Psoas muscle (tissue), 7 donors: ENCODE measurements at regions not wholly inside any gene's neighbourhood (a gene's known extent, or its start where the extent isn't known, plus 50 kb on each side); places are given as distances from the start of the nearest gene placed in this dataset.

Experiments
- ATAC-seq, 4 donors: fragments of 200-7000 bp; cut with Tn5 transposase; one replicate each; pipeline ENCODE4 v1.9.1; 2020; ENCODE audit warnings: moderate library complexity in 3 of 4, mild to moderate bottlenecking in 2 of 4
- DNase-seq, 2 donors: peaks; one replicate each; pipeline ENCODE4 v3.0.0-alpha.2; 2020
- H3K27ac ChIP-seq: fragments of 200-600 bp; one replicate; pipeline ENCODE4 v1.8.0; 2022
- H3K27me3 ChIP-seq, 3 donors: fragments of 200-600 bp in 1 of 3; one replicate each; pipeline versions ENCODE4 v1.6.1 to v1.8.0; 2013 to 2022; ENCODE audit warnings: low read length in 2 of 3, mild to moderate bottlenecking in 2 of 3, moderate library complexity in 1 of 3; ENCODE audit not compliant: insufficient read depth in 3 of 3
- H3K36me3 ChIP-seq, 2 donors: fragments of 200-600 bp in 1 of 2; one replicate each; pipeline versions ENCODE4 v1.6.1 to v1.8.0; 2013 to 2022; ENCODE audit warnings: low read depth in 1 of 2, mild to moderate bottlenecking in 1 of 2, moderate library complexity in 1 of 2; ENCODE audit not compliant: insufficient read depth in 1 of 2
- H3K4me1 ChIP-seq: fragments of 200-600 bp; one replicate; pipeline ENCODE4 v1.8.0; 2022
- H3K4me3 ChIP-seq: fragments of 200-600 bp; one replicate; pipeline ENCODE4 v1.8.0; 2022; ENCODE audit warnings: mild to moderate bottlenecking
- H3K9me3 ChIP-seq: fragments of 200-600 bp; one replicate; pipeline ENCODE4 v1.8.0; 2022
- CTCF ChIP-seq: fragments of 200-600 bp; IDR thresholded peaks from one replicate; pipeline ENCODE4 v1.8.0; 2022; ENCODE audit warnings: antibody characterized with exemption
- WGBS, 3 donors: extraction: QIAGEN DNeasy Blood & Tissue Kit; methylation state at CpG; one replicate each; pipeline versions ENCODE4 v1.1.6 to v1.1.7; 2013; 5-methylcytosine and 5-hydroxymethylcytosine counted together
- intact Hi-C, 2 donors: fragments of 100-400 bp; cut with DNase I; formaldehyde crosslinking; loops; one replicate each; pipeline versions ENCODE4 v1.11.0 to v1.14.2; 2022
- donor health status: healthy with polysubstance abuse.
- donor health status: DM: no; HTN: no; CAD: no; lungs with moderate emphysema.
- donor health status: Bipolar disorder and iron deficiency.
- donor health status: healthy.
- donor health status: DM: yes; HTN: yes; CAD: no.
- donor health status: DM: no; HTN: no; CAD: no.
- donor health status: DM: yes; HTN: yes; CAD: no.

GRCh38 chr21:40967771-40968170 lies 120.8 kb upstream of the DSCAM start:
- TF ChIP-seq CTCF: no peak
- DNase-seq (no peak), ATAC-seq (no peak)
- peaks cover 0 to 3% (median 0%) of the 10 kb centered on the region in 3 donors for H3K27me3 ChIP-seq
- 20 to 31% (median 30%) methylated on average over 3 of the region's 3 CpGs for WGBS, 3 donors
- H3K4me1 ChIP-seq: no peaks in the 10 kb centered on the region
- no peak overlapping the region for H3K27ac ChIP-seq
- no peak overlapping the region for H3K4me3 ChIP-seq
- no peaks in the 10 kb centered on the region for H3K9me3 ChIP-seq
- H3K36me3 ChIP-seq: no peaks in the 10 kb centered on the region
- intact Hi-C loops: no loop called here

DNA sequence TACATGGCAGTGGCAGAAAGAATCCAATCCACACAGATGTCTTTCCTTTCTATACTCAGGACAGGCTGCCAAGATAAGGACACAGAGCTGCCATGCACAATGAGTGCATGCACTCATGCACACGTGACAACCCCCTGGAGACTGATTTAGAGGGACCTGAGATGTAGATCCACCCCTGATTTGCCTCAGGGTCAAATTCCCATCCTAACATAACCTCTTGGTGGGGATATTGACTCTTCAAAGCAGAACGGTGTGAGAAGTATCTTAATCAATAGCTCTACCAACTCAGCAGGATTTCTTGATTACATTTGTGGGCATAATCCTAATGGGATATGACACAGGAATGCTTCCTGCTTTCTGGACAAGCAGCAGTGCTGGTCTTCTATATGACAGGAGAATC lies 125.2 kb upstream of the DSCAM start:
- no peak for TF ChIP-seq CTCF
- peaks cover 0 to under 1% (median 0%) of the 10 kb centered on the region in 3 donors for H3K27me3 ChIP-seq
- 50 to 66% (median 62%) methylated on average over 2 of the region's 2 CpGs for WGBS, 3 donors
- DNase-seq (no peak), ATAC-seq (no peak)
- no peaks in the 10 kb centered on the region for H3K36me3 ChIP-seq
- H3K4me3 ChIP-seq: no peak overlapping the region
- peaks cover 5% of the 10 kb centered on the region for H3K9me3 ChIP-seq
- H3K4me1 ChIP-seq: no peaks in the 10 kb centered on the region
- no peak overlapping the region for H3K27ac ChIP-seq
- intact Hi-C loops: no loop called here

DNA sequence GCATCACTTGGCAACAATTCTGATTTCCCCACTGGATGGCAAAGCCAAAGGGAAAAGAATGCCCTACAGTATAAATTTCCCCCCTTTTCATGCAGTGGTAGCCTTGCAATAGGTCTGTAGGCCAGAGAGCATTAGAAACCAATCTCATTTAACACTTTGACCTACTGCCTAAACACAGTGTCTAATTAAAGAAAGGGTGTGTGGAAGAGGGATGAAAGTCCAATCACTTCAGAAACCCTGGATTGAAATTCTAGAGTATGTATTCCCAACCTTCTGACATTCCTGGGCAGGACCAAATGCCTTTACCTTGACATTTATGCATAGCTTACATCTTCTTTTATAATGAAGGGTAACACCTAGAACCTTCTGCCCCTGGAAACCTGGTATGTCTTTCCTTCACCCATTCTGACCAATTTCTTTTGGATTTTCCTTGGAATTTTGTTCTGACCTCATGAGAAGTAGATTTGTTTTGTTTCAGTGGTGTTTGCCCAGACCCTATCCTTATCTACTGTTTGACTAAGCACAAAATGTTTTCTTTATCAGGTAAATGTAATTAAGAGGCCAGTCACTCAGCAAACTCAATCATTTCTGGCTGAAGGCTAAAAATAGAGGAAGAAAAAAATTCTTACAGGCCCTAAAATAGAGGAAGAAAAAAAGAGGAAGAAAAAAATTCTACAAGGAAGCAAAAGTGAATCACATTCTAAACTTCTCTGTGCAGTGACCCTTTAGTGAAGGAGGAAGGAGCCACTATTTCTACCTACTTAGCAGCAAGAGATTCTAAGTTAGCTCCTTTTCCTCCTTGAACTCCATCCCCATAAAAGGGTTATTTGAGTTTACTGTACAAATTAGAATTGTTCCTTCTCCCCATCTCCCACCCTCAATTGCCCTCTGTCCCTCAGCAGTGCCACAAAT lies 129.5 kb upstream of the DSCAM start:
- Histone ChIP-seq H3K36me3 (no peaks in the 10 kb centered on the region), H3K27ac (no peak overlapping the region), H3K9me3 (peaks cover 10% of the 10 kb centered on the region), H3K4me1 (no peaks in the 10 kb centered on the region), H3K4me3 (no peak overlapping the region), H3K27me3 (no peaks in the 10 kb centered on the region)
- intact Hi-C loops: no loop called here
- no peak for TF ChIP-seq CTCF
- DNase-seq: no peak
- no peak for ATAC-seq

- ATAC-seq: no peak
- peaks cover 8% of the 10 kb centered on the region for H3K9me3 ChIP-seq
- H3K27ac ChIP-seq: no peak overlapping the region
- intact Hi-C loops: no loop called here
- H3K4me1 ChIP-seq: no peaks in the 10 kb centered on the region
- H3K4me3 ChIP-seq: no peak overlapping the region
- DNase-seq: no peak
- TF ChIP-seq CTCF: no peak
- 73 to 76% (median 74%) methylated on average over 4 of the region's 4 CpGs for WGBS, 3 donors
- no peaks in the 10 kb centered on the region for H3K36me3 ChIP-seq
- H3K27me3 ChIP-seq: no peaks in the 10 kb centered on the region
Observed at GRCh38 chr21:40985370-40985769, 138.4 kb upstream of the DSCAM start.

DNA sequence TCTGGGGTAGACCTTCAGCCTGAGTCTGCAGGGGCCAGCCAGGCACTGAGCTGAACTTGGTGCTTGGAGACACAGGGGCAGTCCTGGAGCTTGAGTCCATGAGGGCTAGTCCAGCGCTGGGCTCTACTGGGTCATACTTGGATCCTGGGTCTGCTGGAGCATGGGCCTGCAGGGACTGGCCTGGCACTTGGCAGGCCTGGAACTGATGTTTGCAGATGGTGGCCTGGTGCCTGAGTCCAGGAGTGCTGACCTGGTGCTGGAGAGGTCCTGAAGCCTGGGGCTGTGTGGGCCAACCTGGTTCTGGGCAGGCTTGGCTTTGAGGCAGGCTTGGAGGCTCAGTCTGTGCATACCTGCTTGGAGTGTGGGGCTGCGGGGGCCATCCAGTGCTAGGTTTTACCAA lies 143.4 kb upstream of the DSCAM start:
- Histone ChIP-seq H3K4me3 (no peak overlapping the region), H3K27ac (no peak overlapping the region), H3K9me3 (no peaks in the 10 kb centered on the region), H3K4me1 (no peaks in the 10 kb centered on the region), H3K27me3 (no peaks in the 10 kb centered on the region), H3K36me3 (no peaks in the 10 kb centered on the region)
- ATAC-seq: no peak
- intact Hi-C loops: no loop called here
- 92 to 100% (median 95%) methylated on average over 2 of the region's 2 CpGs for WGBS, 3 donors
- DNase-seq: no peak
- no peak for TF ChIP-seq CTCF
